CD14-positive monocyte (primary cell): ENCODE measurements at regions not wholly inside any gene's neighbourhood (a gene's known extent, or its start where the extent isn't known, plus 50 kb on each side); places are given as distances from the start of the nearest gene placed in this dataset.

Experiments used
- DNase-seq, 3 donors: peaks; one replicate each; pipeline ENCODE4 v3.0.0-alpha.2; 2011 to 2022
- H2AFZ ChIP-seq: 2 replicates; pipeline ENCODE4 v1.6.0; 2012; ENCODE audit warnings: mild to moderate bottlenecking, low read depth, low read length, inconsistent platforms; ENCODE audit not compliant: insufficient read depth, poor library complexity, severe bottlenecking
- H3K27ac ChIP-seq, 2 donors: 1 replicate in 1 of 2; 2 replicates in 1 of 2; pipeline ENCODE4 v1.5.1; 2012 to 2013; ENCODE audit warnings: low read length in 2 of 2, control low read depth in 1 of 2, inconsistent platforms in 1 of 2, low read depth in 1 of 2, mild to moderate bottlenecking in 1 of 2
- H3K27me3 ChIP-seq, 2 donors: one replicate each; pipeline versions ENCODE4 v1.6.0 to v1.6.1; 2011 to 2013; ENCODE audit warnings: low read length in 2 of 2; ENCODE audit not compliant: control insufficient read depth in 2 of 2, insufficient read depth in 2 of 2
- H3K36me3 ChIP-seq, 2 donors: replicated peaks in 1 of 2; 1 replicate in 1 of 2; 2 replicates in 1 of 2; pipeline versions ENCODE4 v1.5.1 to v1.6.1; 2012 to 2013; ENCODE audit warnings: low read length in 2 of 2, control low read depth in 1 of 2, inconsistent platforms in 1 of 2, mild to moderate bottlenecking in 1 of 2; ENCODE audit not compliant: insufficient read depth in 2 of 2, control insufficient read depth in 1 of 2
- H3K4me1 ChIP-seq, 2 donors: 1 replicate in 1 of 2; 2 replicates in 1 of 2; pipeline versions ENCODE4 v1.5.1 to v1.6.1; 2012 to 2013; ENCODE audit warnings: low read length in 2 of 2, control low read depth in 1 of 2, inconsistent platforms in 1 of 2, mild to moderate bottlenecking in 1 of 2, moderate library complexity in 1 of 2; ENCODE audit not compliant: insufficient read depth in 2 of 2, control insufficient read depth in 1 of 2
- H3K4me2 ChIP-seq: replicated peaks from 2 replicates; pipeline ENCODE3; 2012; ENCODE audit warnings: low read length, moderate library complexity, mild to moderate bottlenecking; ENCODE audit not compliant: poor library complexity, severe bottlenecking; ENCODE audit errors: extremely low read depth
- H3K4me3 ChIP-seq, 3 experiments: fragments of 200-600 bp in 1 of 3; sonication (generic) in 1 of 3; replicated peaks in 1 of 3; 1 replicate in 2 of 3; 2 replicates in 1 of 3; pipeline ENCODE4 v1.5.1; 2011 to 2013; ENCODE audit warnings: low read length in 3 of 3, mild to moderate bottlenecking in 3 of 3, control low read depth in 2 of 3, low read depth in 2 of 3, inconsistent platforms in 1 of 3, moderate library complexity in 1 of 3
- H3K79me2 ChIP-seq: 2 replicates; pipeline ENCODE4 v1.6.0; 2012; ENCODE audit warnings: mild to moderate bottlenecking, control low read depth, inconsistent platforms, low read length, moderate library complexity; ENCODE audit not compliant: insufficient read depth
- H3K9ac ChIP-seq: 2 replicates; pipeline ENCODE4 v1.6.0; 2017; ENCODE audit warnings: low read length, mild to moderate bottlenecking; ENCODE audit not compliant: insufficient read depth, poor library complexity, severe bottlenecking
- H3K9me3 ChIP-seq, 2 donors: replicated peaks in 1 of 2; 1 replicate in 1 of 2; 2 replicates in 1 of 2; pipeline versions ENCODE4 v1.5.1 to v1.6.1; 2012 to 2013; ENCODE audit warnings: low read length in 2 of 2, control low read depth in 1 of 2; ENCODE audit not compliant: control insufficient read depth in 1 of 2, insufficient read depth in 1 of 2
- H4K20me1 ChIP-seq: 2 replicates; pipeline ENCODE4 v1.6.0; 2012; ENCODE audit warnings: mild to moderate bottlenecking, low read length, control low read depth, moderate library complexity; ENCODE audit not compliant: insufficient read depth
- H3K27ac Mint-ChIP-seq, 7 donors: one replicate each; pipeline ENCODE4 v1.8.0; 2020; ENCODE audit warnings: mild to moderate bottlenecking in 7 of 7, mixed read lengths in 7 of 7, moderate library complexity in 6 of 7, inconsistent platforms in 2 of 7
- H3K27me3 Mint-ChIP-seq, 3 donors: one replicate each; pipeline ENCODE4 v1.8.0; 2021 to 2022; ENCODE audit warnings: low read depth in 3 of 3, mild to moderate bottlenecking in 3 of 3, mixed read lengths in 3 of 3, moderate library complexity in 3 of 3, inconsistent platforms in 1 of 3
- H3K36me3 Mint-ChIP-seq, 2 donors: one replicate each; pipeline ENCODE4 v1.8.0; 2020; ENCODE audit warnings: mixed read lengths in 2 of 2, inconsistent platforms in 1 of 2, mild to moderate bottlenecking in 1 of 2
- H3K4me1 Mint-ChIP-seq: one replicate; pipeline ENCODE4 v1.8.0; 2020; ENCODE audit warnings: mild to moderate bottlenecking, mixed read lengths
- H3K4me3 Mint-ChIP-seq, 2 donors: one replicate each; pipeline ENCODE4 v1.8.0; 2020; ENCODE audit warnings: mild to moderate bottlenecking in 2 of 2, mixed read lengths in 2 of 2, moderate library complexity in 1 of 2
- H3K9me3 Mint-ChIP-seq, 7 donors: one replicate each; pipeline ENCODE4 v1.8.0; 2020 to 2022; ENCODE audit warnings: mixed read lengths in 7 of 7, mild to moderate bottlenecking in 6 of 7, moderate library complexity in 6 of 7, inconsistent platforms in 2 of 7
- CTCF ChIP-seq: fragments of 200-600 bp; IDR thresholded peaks from one replicate; pipeline ENCODE4 v1.8.0; 2022; ENCODE audit warnings: antibody characterized with exemption, mild to moderate bottlenecking
- WGBS: methylation state at CpG from one replicate; pipeline ENCODE4 v1.1.5; 2013; ENCODE audit warnings: missing lambda C conversion rate; ENCODE audit not compliant: insufficient coverage; 5-methylcytosine and 5-hydroxymethylcytosine counted together
- intact Hi-C, 2 donors: fragments of 100-400 bp; cut with micrococcal nuclease; formaldehyde crosslinking; loops; one replicate each; pipeline versions ENCODE4 v1.15.0 to v1.15.1; 2023

GRCh38 chr12:16891673-16892072 lies 285.7 kb upstream of the LMO3 start:
- Histone ChIP-seq H3K4me1 (no peaks in the 10 kb centered on the region), H3K27ac (no peak overlapping the region), H3K27me3 (no peaks in the 10 kb centered on the region), H3K4me2 (no peak overlapping the region), H2AFZ (no peak overlapping the region), H3K79me2 (no peaks in the 10 kb centered on the region), H4K20me1 (no peaks in the 10 kb centered on the region), H3K4me3 (no peak overlapping the region), H3K36me3 (no peaks in the 10 kb centered on the region), H3K9me3 (peaks cover 3 to 5% of the 10 kb centered on the region in 2 donors), H3K9ac (no peak overlapping the region)
- H3K9me3 Mint-ChIP-seq, result peaks cover 0 to 7% (median 3%) of the 10 kb centered on the region in 7 donors
- DNase-seq, result no peak
- H3K27ac Mint-ChIP-seq, result no peak overlapping the region
- H3K27me3 Mint-ChIP-seq, result no peaks in the 10 kb centered on the region
- no peaks in the 10 kb centered on the region for H3K36me3 Mint-ChIP-seq
- H3K4me3 Mint-ChIP-seq, result no peak overlapping the region
- no peaks in the 10 kb centered on the region for H3K4me1 Mint-ChIP-seq
- intact Hi-C loops, result no loop called here
- TF ChIP-seq CTCF, result no peak

DNA sequence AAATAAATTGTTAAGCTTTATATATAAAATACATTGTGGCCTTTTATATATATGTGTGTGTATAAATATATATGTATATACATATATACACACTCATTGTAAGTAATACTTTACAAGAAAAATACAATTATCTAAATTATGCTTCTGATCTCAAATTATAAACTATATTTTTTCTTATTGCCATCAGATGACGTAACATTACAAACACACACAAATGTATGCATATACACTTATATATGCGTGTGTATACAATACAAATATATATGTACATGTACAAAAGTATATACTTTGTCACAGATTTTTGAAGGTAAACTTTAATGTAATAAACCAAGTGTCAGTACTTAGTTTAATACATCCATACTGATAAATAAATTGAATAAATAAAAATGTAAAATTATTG lies 278.9 kb upstream of the LMO3 start:
- H3K36me3 Mint-ChIP-seq, result no peaks in the 10 kb centered on the region
- no peak overlapping the region for H3K4me2 ChIP-seq
- no peak overlapping the region for H3K9ac ChIP-seq
- H3K27ac Mint-ChIP-seq, result no peak overlapping the region
- no peaks in the 10 kb centered on the region for H3K79me2 ChIP-seq
- no peaks in the 10 kb centered on the region for H3K36me3 ChIP-seq
- no CpG with 5 or more reads among the region's 2 CpGs for WGBS
- no peak for TF ChIP-seq CTCF
- no peaks in the 10 kb centered on the region for H3K4me1 ChIP-seq
- H3K4me3 Mint-ChIP-seq, result no peak overlapping the region
- DNase-seq, result no peak
- no peak overlapping the region for H2AFZ ChIP-seq
- H3K4me3 ChIP-seq, result no peak overlapping the region
- H3K27me3 ChIP-seq, result no peaks in the 10 kb centered on the region
- intact Hi-C loops, result no loop called here
- H3K4me1 Mint-ChIP-seq, result no peaks in the 10 kb centered on the region
- H3K27ac ChIP-seq, result no peak overlapping the region
- peaks cover 3 to 5% of the 10 kb centered on the region in 2 donors for H3K9me3 ChIP-seq
- H3K27me3 Mint-ChIP-seq, result no peaks in the 10 kb centered on the region
- peaks cover 0 to 7% (median 2%) of the 10 kb centered on the region in 7 donors for H3K9me3 Mint-ChIP-seq
- H4K20me1 ChIP-seq, result no peaks in the 10 kb centered on the region
